NCI-H2196 (cell line): ENCODE measurements at regions not wholly inside any gene's neighbourhood (a gene's known extent, or its start where the extent isn't known, plus 50 kb on each side); places are given as distances from the start of the nearest gene placed in this dataset.
"Not testable (repeated sequence)": the region's sequence is repeated elsewhere in the genome, so short reads cannot be mapped to it uniquely, and the experiment has no call there.

Source experiments
- DNase-seq: peaks from one replicate; lab custom pipeline; 2025; ENCODE audit not compliant: unreplicated experiment; lab: John Stamatoyannopoulos, UW

GRCh38 chr4:31239886-31240285 is 519.7 kb downstream of the PCDH7 start:
- no peak for DNase-seq

DNA sequence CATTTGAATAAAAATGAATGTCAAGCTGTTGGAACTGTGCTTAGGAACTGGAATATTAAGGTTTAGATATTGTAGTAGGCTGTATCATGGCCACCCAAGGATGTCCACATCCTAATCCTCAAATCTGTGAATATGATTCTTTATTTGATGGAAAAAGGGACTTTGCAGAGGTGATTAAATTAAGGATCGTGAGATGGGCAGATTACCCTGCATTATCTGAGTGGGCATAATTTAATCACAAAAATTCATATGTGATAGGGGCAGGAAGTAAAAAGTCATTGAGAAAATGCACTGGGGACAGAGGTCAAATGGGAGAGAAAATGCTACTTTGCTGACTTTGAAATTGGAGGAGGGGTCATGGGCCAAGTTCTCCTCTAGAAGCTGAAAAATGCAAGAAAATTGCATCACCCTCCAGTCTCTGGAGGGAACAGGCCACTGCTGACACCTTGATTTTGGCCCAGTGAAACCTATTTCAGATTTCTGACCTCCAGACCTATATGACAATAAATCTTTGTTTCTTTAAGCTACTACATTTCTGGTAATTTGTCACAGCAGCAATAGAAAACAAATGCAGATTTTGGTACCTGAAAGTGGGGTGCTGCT is 521.4 kb downstream of the PCDH7 start:
- no peak for DNase-seq

- DNase-seq, result no peak
These were observed 526.7 kb downstream of the PCDH7 start for GRCh38 chr4:31246856-31247255.

GRCh38 chr4:31259119-31259518 is 539.0 kb downstream of the PCDH7 start:
- no peak for DNase-seq

- no peak for DNase-seq
These were observed 541.5 kb downstream of the PCDH7 start for GRCh38 chr4:31261632-31262031.

- not testable (repeated sequence) for DNase-seq
These were observed 545.9 kb downstream of the PCDH7 start for GRCh38 chr4:31266094-31266493.

DNA sequence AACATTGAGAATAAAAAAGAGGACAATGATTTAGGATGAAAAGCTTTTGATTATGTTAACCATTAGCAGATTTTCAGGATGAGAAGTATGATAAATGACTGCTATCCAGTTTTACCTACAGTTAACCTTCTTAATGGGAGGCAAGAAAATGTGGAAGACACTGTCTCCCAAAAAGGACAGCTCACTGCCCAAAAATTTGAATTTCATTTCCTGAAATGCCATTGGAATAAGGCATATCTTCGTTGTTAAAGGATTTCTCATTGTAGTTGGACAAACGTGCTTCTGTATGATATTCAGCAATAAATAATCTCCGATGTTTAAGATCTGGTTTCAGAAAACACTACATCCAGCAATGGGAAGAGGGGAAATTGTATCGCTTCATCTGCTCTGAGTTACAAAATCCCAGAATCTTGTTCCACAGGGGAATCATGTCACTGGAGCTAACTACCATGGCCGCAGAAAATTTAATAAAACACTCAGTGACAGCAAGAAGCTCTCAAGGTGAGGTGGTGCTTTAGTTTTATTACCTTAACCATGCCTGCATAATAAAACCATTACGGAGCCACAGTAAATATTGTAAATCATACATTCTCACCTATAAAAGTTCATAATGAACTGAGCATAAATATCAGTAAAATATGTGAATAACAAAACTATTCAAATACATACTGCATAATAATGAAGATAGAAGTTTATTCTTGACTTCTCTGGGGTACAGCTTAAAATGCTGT is 552.3 kb downstream of the PCDH7 start:
- no peak for DNase-seq

GRCh38 chr4:31275906-31276305 is 555.7 kb downstream of the PCDH7 start:
- DNase-seq, result peak; percentile 16

GRCh38 chr4:31283679-31284078 is 563.5 kb downstream of the PCDH7 start:
- no peak for DNase-seq

DNA sequence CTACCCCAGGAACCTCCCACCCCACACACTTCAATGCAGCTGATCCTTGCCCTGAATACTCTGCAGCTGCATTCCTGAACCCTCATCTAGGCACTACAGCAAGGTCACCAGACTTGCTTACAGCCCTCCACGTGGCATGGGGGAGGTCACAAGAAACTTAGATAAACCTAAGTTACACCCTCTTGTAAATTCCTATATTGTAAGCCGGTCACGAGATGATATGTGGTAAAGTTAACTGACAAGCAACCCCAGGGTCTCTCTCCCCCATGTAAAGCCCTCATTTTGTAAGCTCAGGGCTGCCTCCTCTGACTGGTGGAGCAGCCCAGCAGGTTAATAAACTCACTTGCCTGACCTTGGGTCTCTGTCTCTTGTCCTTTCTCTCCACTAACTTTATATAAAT is 570.7 kb downstream of the PCDH7 start:
- DNase-seq, result no peak

DNA sequence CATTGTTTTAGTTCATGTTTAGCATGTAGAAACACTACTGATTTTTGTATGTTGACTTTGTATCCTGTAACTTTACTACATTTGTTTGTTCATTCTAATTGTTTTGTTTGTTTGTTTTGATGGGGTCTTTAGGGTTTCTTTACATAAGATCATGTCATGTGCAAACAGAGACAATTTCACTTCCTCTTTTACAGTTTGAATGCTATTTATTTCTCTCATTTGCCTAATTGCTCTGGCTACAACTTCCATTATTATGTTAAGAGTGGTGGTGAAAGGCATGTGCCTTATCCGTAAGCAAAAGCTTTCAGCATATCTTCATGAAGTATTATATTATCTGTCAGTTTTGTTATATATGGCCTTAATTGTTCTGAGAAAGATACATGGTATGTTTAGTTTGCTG is 571.1 kb downstream of the PCDH7 start:
- no peak for DNase-seq

DNA sequence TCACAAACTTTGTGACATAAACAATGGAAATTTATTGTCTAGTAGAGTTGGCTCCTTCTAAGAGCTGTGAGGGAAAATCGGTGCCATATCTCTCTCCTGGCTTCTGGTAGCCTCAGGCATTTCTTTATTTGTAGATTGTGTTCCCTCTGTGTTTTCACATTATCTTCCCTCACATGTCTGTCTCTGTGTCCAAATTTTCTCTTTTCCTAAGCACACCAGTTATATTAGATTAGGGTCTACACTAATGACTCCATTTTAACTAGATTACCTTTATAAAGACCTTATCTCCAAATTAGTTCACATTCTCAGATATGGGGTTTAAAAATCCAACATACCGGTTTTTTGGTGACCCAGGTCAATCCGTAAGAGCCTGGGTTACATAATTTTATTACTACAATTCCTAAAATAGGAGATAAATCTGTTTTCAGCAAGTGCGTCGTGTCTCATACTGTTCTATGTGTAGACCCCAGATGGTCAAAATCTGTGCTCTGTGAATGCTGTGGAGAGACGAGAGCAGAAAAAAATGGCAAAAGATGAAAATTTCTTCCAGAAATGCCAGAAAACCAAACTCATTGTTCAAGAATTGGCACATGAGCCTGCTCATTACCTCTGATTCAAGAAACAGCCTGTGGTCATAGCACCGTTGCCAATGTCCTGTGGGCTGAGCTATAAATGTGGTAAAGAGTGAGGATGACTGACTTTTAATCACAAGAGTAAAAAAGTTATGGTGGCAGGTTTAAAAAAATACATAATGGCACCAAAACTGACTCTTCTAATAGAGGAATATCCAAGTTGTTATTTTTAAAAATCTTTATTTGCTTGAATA is 574.7 kb downstream of the PCDH7 start:
- no peak for DNase-seq

- DNase-seq, result no peak
These were observed 578.6 kb downstream of the PCDH7 start for GRCh38 chr4:31298737-31299136.

DNA sequence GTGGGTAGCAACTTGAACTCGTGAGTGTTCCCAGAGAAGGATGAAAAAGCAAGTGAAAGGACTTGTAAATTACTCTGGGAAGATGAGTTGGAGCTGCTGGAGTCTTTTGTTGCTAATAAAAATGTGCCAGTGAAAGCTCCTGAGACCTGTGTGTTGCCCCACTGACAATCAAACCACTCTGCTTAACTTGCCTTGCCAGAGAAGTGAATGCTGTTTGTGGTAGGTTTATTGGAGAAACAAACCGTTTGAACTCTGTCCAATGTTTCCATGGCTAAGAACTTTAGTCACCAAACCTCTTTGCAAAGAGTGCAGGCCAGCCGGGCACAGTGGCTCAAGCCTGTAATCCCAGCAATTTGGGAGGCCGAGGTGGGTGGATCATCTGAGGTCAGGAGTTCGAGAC is 586.9 kb downstream of the PCDH7 start:
- DNase-seq, result no peak

- no peak for DNase-seq
These were observed 604.6 kb downstream of the PCDH7 start for GRCh38 chr4:31324814-31325213.

- no peak for DNase-seq
These were observed 605.1 kb downstream of the PCDH7 start for GRCh38 chr4:31325300-31325699.

GRCh38 chr4:31327031-31327430 is 606.9 kb downstream of the PCDH7 start:
- no peak for DNase-seq

GRCh38 chr4:31328932-31329331 is 608.8 kb downstream of the PCDH7 start:
- no peak for DNase-seq

DNA sequence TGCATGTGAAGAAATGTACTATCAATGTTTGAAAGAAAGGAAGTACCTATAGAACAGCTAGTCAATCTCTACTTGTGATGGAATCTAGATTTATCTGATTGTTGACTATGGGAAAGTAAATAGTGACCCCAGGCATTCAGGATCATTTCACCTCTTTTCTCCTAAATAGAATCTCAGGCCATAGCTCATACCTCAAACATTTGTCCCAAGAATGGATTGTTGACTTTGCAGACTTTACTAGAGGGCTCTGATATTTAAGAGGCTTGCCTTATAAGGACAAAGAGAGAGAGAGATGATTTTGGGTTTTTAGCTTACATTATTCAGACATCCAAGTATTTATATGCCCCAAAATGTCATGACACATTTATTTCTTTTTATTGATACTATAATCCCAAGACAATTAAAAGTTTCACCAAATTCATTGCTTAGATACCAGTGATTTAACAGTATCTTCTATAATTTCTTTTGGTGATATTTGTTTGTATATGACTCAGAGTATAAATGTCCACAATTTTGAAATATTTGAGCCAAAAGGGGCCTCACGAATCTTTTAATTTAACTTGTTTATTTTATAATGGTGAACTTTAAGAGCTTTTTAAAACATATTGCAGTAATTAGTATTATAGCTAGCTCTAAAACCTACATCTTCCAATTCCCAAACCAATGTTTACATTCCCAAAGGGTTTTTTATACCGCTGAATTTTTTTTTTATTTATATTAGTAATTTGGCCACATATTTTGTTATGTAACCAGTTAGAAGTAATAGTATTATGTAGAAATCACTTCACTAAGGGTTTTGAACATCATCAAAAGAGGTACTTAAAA is 614.1 kb downstream of the PCDH7 start:
- no peak for DNase-seq

DNA sequence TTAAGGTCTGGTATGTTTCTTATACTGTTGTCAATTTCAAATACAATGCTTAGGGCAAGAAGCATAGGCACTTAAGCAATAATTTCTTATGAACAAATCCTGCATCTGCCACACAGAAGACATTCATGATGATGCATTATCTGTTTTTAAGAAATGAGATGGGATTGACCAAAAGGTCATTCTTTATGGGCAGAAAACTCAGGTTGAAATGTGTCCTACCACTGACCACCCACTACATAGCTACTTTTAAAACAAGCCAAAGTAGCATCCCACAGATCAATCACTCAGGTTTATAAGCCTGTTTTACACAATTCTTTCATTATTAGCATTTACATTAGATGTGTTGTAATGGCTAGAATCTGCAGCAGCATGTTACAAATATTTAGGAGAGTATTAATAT is 617.8 kb downstream of the PCDH7 start:
- no peak for DNase-seq
